HG03095 (cell line): ENCODE measurements at regions not wholly inside any gene's neighbourhood (a gene's known extent, or its start where the extent isn't known, plus 50 kb on each side); places are given as distances from the start of the nearest gene placed in this dataset.
"Not testable (repeated sequence)": the region's sequence is repeated elsewhere in the genome, so short reads cannot be mapped to it uniquely, and the experiment has no call there.

Experiments used
- ATAC-seq: cut with Tn5 transposase; IDR thresholded peaks from one replicate; pipeline ENCODE4 v1.9.1; 2021; ENCODE audit warnings: moderate library complexity; ENCODE audit not compliant: unreplicated experiment

DNA sequence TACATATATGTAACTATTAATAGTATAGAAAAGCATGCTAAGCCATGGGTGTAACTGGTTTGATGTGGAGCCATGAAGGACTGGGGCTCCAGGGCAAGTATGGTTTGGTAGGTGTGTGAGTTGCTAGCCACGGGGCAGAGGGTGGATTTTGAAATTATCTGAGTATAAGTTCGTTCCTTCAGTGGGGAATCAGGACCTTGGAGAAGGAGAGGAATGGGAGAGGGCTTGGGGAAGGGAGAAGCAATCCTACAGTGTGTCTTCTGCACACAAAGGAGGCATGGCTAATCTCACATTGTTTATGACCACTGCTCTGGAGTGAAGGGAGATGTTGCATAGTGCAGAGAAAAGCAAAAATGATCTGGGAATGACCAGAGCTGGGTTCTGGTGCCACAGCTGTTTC is 127.8 kb upstream of the CADM1 start:
- ATAC-seq: no peak

DNA sequence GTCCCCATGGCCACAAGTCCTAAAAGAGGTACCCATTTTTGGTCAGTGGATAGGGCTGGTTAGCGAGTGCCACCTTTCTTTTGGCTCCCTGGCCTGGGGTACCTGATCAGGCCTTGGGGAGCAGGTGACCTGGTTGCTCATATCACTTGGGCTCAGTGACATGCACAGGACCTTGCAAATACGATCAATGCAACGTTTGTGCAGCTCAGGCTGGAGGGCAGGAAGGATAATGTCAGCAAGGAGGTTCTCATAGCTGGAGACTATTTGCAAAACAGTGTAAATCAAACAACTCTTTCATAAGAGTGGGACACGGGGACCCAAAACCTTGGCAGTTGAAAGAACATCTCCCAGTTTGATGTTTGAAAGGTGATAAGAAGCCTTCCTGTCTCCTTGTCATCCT is 127.4 kb upstream of the CADM1 start:
- ATAC-seq: no peak

DNA sequence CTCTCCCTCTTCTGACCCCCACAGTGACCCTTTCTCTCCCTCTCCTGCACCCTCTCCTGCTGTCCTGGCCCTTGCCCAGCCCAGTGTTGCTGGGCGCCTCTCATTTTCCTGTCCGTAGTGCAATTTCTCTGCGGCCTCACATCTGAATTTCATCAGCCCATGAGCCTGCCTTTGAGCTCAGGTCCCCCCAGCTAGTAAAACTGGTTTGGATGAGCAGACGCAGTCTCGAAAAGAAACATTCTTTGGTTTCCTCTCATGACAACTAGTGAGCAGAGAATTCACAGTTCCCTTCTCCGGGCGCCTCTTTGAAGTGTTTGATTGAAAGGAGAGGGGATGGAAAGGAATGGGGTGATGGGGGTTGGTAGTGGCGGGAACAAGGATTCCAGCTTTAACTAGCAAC is 126.0 kb upstream of the CADM1 start:
- no peak for ATAC-seq

DNA sequence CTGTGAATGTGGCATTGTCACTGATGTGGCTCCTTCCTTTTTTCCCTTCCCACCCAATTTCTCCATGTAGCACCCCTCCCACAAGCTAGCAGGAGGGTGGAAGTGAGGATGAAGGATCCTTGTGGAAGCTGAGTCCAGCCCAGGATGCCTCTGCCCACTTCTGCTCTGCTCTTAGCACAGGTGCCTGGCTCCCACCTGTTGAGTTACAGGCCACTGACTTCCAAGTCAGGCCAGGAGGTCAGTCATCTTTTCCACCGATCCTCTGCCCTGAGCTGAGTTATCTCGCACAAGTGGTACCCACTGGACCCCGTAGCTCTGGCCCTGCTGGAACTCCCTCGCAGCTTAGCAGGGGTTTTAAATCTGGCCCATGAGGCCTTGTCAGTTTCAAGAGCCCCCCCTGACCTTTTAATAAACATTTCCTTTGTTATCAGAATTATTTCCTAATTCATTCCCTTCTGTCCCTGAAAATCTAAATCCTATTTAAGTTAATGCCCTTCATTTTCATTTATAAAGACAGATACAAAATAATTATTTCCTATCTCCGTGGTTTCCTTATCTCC is 125.3 kb upstream of the CADM1 start:
- no peak for ATAC-seq

DNA sequence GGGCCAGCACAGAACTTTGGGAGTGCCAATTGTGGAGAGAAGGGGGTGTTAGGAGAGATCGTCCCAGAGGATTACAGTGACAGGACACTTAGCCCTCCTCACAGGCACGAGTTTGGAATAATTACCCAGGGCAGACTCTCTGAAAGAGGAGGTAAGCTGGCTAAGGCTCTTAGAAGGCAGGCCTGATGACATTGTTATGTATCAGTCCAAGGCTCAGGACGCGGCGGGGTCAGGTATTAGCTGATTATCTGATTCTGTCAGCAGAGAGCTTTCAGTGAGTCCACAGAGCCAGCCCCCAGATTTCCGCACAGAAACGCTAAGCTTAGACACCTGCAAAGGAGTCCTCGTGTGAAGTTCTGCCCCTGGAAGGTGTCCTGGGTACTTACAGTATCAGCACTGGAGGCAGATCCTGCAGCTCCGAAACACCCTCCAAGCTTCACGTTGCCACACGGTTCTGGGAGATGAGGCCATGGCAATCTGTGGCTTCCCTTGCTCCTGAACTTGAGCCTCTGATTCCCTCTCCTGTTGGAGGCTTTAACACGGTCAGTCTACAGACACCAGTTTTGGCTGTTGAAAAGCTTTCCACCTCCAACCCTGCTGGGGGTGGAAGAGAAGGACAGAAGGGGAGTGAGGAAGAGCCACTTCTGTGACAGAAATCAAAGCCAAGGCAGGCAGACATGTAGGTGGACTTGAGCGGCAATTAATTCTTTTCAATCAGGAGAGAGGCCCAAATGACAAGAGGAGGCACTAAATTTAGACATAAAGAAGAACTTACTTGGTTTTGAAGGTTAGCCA is 123.6 kb upstream of the CADM1 start:
- no peak for ATAC-seq

DNA sequence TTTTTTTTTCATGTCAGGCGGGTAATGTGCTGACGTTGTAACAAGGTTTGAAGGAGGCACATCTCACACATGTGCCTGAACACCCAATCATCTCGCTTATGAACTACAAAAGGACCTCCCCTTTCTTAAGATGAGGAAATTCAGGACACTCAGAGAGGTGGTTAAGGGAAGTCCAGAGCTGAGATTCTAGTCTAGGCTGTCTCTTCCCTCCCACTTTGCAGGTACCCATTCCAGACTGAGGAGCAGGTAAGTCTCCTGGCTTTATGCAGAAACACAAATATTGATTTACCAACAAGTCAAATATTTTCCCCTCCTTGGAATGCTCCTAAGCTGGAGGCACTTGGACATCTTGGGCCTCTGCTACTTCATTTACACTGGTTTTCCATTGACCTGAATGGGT is 122.9 kb upstream of the CADM1 start:
- ATAC-seq: no peak

DNA sequence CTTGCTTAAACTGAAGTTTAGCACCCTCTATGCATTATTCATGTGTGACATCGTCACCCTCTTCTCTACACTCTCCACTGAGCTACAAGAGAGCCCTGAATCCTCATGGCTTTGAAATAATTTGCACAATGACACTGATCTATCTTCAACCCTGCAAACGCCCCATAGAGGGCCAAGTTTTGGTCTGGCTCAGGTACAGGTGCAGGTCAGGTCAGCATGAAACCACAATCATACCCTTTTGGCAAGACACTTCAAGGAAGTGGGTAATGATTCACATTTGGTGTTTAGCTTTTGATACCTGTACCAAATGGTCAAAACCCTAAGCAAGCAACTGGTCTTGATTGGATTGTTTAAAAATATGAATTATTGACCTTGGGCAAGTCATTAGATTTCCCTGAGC is 122.2 kb upstream of the CADM1 start:
- ATAC-seq: no peak

DNA sequence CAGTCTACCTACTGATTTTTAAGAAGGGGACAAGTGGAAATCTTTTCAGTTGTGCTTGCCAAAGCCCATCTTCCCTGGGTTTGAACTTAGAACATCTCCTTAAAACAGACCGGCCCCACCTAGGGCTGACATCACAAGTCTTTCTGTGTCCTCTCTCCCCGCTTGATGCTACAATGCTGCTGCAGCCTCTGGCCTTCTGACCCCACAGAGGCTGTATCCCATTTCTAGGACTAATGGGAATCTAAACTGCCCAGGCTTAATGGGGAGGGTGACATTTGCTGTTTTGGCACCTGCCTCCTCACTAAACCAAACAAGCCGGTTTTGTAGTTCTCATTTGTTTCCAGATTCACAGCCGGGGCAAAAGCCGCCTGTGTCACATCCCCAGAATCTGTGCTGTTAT is 121.3 kb upstream of the CADM1 start:
- no peak for ATAC-seq

DNA sequence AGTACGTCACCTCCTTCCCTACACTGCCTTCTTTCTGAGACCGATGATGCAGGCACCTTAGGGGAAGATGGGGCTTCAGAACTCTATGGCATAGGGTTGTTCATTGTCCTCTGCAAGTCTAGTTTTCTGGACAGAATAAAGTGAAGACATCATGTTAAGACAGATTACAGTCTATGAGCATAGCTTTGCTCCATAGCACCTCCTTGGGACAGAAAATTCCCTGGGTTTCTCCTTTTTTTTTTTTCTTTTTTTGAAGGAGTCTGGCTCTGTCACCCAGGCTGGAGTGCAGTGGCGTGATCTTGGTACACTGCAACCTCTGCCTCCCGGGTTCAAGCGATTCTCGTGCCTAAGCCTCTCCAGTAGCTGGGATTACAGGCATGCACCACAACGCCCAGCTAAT is 119.8 kb upstream of the CADM1 start:
- no peak for ATAC-seq

DNA sequence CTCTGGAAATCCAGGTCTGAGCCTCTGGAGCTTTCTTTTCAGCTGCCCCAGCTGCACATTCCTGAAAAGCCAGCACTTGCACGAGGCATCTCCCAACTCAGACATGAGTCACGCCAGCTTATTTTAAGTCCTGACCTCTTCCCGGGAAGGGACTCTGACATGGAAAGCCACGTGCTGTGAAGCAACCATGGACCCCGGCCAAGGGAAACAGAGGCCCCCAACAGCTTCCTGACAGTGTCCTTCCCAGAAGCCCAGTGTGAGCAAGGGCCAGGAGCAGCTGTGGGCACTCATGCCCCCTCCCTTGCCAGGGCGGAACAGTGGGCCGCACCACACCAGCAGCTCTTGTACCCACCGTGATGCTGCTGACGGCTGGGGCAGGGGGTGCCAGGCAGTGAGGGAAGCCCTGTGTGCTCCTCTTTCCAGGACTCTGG is 118.8 kb upstream of the CADM1 start:
- ATAC-seq: no peak

DNA sequence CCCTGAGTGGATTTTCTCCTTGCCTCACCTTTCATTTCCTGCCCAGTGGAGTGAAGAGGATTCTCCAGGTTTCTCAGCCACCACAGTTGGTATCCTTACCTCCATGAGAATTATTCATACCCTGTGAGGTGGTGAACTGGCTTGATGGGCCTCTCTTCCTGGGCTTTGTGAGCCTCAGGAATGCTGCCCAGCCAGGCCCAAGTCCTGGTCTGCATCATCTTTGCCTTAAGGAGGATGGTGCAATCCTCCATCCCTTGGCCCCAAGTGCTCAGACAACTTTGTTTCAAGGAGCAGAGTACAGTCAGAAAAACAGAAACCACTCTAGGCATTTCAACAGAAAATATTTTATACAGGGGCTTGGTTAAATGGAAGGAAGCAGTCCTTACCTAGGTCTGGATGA is 114.2 kb upstream of the CADM1 start:
- ATAC-seq: no peak

DNA sequence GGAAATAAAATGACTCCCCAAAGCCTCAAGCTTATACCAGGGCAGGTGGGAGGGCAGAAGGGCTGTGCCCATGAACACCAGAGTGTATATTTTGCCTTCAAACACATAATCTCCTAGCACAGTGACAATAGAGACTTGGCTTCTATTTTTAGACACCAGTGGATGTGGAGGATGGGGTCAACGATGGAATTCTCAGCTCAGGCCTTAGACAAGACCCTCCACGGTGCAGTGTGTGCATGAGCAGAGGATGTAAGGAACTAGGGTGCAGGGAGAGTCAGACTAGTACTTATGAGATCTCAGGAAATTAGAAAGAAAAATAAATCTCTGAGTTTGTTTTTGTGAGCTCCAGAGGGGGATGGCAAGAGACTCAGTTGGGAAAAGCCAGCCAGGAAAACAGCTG is 113.6 kb upstream of the CADM1 start:
- no peak for ATAC-seq

DNA sequence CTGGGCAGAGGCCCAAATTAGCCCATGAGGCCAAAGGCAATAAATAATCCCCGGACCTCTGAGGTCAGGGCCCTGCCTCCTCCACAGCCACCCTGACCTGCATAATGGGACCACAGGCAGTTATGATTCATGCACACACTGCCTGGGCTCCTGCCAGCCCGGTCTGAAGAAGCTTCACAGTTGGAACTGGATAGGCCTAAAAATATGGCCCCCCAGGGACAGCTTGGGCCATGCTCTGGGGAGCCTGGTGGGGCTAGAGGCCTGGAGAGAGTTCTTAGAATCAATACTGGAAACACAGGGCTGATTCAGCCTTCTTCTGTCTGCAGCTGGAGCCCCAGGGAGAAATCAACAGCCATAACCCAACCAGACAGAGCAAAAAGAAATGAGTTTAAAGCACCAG is 112.8 kb upstream of the CADM1 start:
- ATAC-seq: no peak

DNA sequence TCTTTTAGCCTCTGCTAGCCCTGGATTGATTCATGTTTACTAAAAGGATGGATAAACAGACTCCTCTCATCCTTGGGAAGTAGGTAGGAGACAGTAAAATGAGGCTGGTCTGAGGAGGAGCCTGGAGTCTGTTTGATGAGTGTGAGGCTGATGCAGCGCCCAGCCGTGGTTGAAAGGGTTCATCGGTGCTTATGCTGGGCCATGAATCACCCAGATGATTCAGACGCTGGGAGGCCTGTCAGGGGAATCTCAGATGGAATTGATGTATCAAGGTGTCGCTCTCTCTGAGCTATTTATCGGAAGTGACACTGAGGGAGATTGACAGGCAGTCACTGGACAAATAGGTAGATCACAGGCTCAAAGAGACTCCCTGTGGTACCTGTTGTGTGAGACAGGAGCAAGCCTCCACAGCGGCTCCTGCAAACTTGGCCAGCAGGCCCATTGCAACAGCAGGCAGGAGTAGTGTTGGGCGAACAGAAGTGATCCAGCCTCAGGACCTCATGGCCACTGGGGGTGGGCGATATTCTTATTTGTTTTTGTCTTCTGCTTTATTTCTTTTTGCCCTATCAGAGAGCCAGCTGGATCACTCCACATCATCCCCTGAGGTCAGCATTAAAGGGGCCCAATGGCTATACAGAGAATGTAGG is 109.9 kb upstream of the CADM1 start:
- no peak for ATAC-seq

DNA sequence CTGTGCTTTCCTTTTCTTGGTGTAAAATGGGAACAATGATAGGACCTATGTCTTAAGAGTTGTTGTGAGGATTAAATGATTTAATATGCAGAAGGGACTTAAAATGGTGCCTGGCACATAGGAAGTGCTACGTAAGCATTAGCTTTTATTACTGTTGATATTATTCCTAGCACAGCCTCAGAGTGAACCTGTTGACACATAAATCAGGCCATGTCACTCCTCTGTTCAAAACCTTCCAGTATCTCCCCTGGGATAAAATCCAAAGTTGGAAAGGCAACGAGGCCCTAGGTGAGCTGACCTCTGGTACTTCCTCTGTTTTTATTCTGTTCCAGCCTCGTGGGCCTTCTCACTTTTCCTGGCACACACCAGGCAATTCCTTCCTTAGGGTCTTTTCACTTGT is 108.8 kb upstream of the CADM1 start:
- ATAC-seq: no peak

DNA sequence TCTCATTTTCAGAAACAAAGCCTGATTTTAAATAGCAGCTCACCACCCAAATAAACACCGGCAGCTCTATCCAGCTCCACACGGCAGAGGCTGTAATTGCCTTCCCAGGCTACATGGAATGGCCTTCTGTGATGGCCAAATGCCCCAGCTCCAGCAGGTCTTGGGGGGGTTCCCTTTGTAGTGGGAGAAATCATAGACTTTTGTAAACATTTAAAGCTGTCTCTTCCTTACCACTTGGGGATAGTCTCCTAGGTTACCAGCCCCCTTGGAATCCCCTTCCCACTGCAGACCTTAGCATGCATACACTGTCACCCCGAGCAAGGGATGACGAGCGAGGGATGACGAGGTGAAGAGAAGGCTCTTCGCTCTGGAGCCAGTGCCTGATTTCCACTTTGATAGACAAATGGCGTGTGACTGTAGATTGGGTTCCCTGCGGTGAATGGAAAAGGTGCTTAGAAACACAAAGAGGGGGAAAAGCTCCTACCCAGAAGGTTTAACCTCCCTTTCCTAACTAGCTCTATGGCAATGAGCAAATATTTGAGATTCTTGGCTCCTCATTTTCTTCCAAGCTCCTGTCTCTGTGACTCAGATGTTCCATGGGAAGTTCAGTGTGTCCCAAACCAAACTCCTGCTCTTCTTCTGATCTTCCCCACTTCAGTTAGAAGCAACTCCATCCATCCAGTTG is 108.0 kb upstream of the CADM1 start:
- ATAC-seq: no peak

DNA sequence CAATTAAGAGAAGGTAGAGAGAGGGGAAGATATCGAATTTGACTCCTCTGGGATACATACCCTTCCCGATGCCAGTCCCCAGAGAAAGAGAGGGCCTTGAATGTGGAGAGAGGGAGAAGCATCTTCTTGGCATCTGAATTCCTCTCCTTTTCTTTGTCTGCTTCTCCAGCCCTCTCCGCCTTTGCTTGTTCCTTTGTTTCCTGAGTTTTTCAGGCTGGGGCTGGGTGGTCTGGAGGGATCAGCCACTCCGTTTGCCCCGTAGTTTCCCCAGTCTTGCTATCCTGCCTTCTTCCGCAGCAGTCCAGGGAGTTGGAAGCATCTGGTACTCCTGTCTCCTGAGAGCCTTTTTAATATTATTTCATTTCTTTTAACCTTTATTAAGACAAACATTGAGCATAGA is 107.1 kb upstream of the CADM1 start:
- no peak for ATAC-seq

DNA sequence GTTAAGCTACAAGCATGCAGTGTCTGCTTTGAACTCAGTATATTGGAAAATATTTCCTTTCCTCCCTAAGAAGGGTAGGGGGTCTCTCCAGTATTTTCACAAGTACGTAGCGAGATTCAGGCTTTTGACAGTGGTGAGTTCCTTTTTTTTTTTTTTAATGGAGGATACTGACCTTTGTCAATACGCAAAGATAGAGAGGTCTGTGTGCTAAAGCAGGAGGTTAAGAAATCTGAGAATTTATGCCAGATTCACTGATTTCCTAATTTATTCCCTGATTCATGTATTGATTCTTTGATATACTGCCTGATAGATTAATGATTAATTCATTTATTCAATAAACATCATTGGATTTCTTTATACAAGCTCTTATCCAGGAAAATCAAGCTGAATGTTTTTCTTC is 106.7 kb upstream of the CADM1 start:
- no peak for ATAC-seq

DNA sequence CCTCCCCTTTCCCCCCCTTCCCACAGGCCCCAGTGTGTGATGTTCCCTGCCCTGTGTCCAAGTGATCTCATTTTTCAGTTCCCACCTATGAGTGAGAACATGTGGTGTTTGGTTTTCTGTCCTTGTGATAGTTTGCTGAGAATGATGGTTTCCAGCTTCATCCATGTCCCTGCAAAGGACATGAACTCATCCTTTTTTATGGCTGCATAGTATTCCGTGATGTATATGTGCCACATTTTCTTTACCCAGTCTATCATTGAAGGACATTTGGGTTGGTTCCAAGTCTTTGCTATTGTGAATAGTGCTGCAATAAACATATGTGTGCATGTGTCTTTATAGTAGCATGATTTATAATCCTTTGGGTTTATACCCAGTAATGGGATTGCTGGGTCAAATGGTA is 106.0 kb upstream of the CADM1 start:
- ATAC-seq: not testable (repeated sequence)

DNA sequence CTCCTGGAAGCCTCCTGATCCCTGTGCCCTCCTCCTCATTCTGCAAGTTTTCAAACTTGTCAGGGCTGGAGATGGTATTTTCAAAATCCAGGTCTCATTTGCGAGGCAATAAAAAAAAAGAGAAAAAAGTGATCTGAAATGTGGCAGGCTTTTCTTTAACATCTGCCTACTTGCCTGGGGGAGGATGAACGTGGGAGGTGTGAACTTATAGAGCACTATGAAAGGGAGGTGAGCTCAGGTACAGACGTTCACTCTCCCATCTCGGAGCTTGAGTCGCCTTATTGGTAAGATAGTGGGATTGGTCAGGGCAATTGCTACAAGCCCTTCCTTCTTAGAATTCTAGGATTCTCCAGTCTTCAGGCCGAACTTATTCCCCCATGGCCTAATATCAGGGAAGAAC is 104.8 kb upstream of the CADM1 start:
- ATAC-seq: no peak

DNA sequence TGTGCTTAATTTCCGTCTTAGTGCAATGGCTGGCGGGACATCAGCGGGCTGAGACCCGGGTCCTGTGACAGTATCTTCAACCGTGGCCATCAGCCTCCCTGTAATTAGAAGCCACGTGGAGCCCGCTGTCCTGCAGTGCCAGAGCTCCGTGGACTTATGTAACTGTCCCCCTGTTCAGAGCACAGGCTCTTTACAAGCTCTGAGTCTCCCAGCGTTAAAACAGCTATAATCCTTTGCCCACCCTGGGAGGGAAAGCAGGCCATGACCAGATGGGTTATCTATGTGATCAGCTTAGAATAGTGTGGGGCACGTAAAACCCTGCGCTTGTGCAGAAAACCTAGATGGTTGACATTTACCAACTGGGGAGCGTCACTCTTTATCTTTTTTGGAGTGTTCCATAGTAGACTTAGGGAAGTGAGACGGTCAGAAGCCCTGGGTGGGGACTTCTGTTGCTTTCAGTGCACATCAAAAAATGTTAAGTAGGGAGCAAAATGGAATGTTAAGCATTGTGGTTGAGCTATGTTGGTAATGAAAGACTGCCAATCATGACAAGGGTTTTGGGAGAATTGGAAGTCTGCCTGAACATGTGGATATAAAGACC is 103.5 kb upstream of the CADM1 start:
- no peak for ATAC-seq
